ENCODE measurements at regions not wholly inside any gene's neighbourhood (a gene's known extent, or its start where the extent isn't known, plus 50 kb on each side); places are given as distances from the start of the nearest gene placed in this dataset.

GRCh38 chr10:53013201-53013810, 240.7 kb upstream of the MBL2 start:
- no peak overlapping the region for H3K4me3 Mint-ChIP-seq
- Histone ChIP-seq H3K14ac (ENCODE audit: insufficient read depth, low read length) (no peak overlapping the region), H2BK15ac (ENCODE audit: low read depth, low read length) (no peak overlapping the region), H2AFZ (ENCODE audit: low read length) (no peak overlapping the region), H4K91ac (ENCODE audit: insufficient read length, low read depth, low read length) (no peak overlapping the region), H2BK20ac (ENCODE audit: low read depth, low read length, poor library complexity, severe bottlenecking) (no peak overlapping the region), H3T11ph (ENCODE audit: low read length) (no peak overlapping the region), H3K18ac (ENCODE audit: insufficient read length, low read depth, low read length) (no peak overlapping the region), H3K4ac (ENCODE audit: low read depth, low read length) (no peak overlapping the region), H3K23ac (ENCODE audit: insufficient read length, low read depth, low read length) (no peak overlapping the region), H3K4me1 (ENCODE audit: insufficient read depth, low read length) (no peaks in the 10 kb centered on the region), H4K8ac (replicated peaks; ENCODE audit: insufficient read length, low read depth, low read length) (no peak overlapping the region), H3K4me2 (ENCODE audit: insufficient read depth, insufficient read length, low read length) (no peak overlapping the region), H3K23me2 (ENCODE audit: insufficient read length, low read depth, low read length, poor library complexity, severe bottlenecking) (no peaks in the 10 kb centered on the region), H2BK5ac (ENCODE audit: insufficient read length, low read length) (no peak overlapping the region), H3K9me3 (ENCODE audit: control insufficient read depth, low read depth, low read length) (no peaks in the 10 kb centered on the region), H2BK120ac (ENCODE audit: low read depth, low read length, poor library complexity, severe bottlenecking) (no peak overlapping the region), H3K79me1 (ENCODE audit: insufficient read depth, low read depth, low read length, poor library complexity, severe bottlenecking) (no peaks in the 10 kb centered on the region), H4K20me1 (ENCODE audit: control insufficient read depth, insufficient read depth, insufficient read length) (no peaks in the 10 kb centered on the region), H4K5ac (ENCODE audit: insufficient read length, low read depth, low read length) (no peak overlapping the region), H3K27me3 (ENCODE audit: insufficient read depth, low read length) (no peaks in the 10 kb centered on the region), H2BK12ac (ENCODE audit: insufficient read length, low read depth, low read length) (no peak overlapping the region), H3K56ac (ENCODE audit: insufficient read length, low read depth, low read length) (no peak overlapping the region), H3K27ac (ENCODE audit: insufficient read length, low read depth, low read length) (no peak overlapping the region), H2AK5ac (ENCODE audit: insufficient read length, low read length) (no peak overlapping the region), H3K9ac (ENCODE audit: extremely low read depth, insufficient read length, low read length) (no peak overlapping the region), H3K79me2 (ENCODE audit: insufficient read depth, low read length) (no peaks in the 10 kb centered on the region)
- H3K27ac Mint-ChIP-seq = no peak overlapping the region
- peaks cover 0 to 3% of the 10 kb centered on the region in 2 experiments; a peak in 3 of 4 replicates for H3K4me1 Mint-ChIP-seq
- DNase-seq = no peak
- TF ChIP-seq CTCF (conservative IDR thresholded peaks at IDR 0.05) = no peak
- peaks cover 0 to under 1% of the 10 kb centered on the region in 2 experiments; a peak in 2 of 5 replicates for H3K9me3 Mint-ChIP-seq
- no peaks in the 10 kb centered on the region for H3K27me3 Mint-ChIP-seq (ENCODE audit: low read depth)
- peaks cover under 1 to 6% (median 3%) of the 10 kb centered on the region in 3 experiments; a peak in 2 of 7 replicates for H3K36me3 Mint-ChIP-seq (ENCODE audit: insufficient read depth in 1 of 3, low read depth in 3 of 3)
- no CpG with 5 or more reads among the region's 3 CpGs for WGBS (ENCODE audit: extremely low coverage, insufficient read length, low lambda C conversion rate)
